ENCODE measurements at regions not wholly inside any gene's neighbourhood (a gene's known extent, or its start where the extent isn't known, plus 50 kb on each side); places are given as distances from the start of the nearest gene placed in this dataset.

- Histone ChIP-seq H4K20me1 (ENCODE audit: insufficient read depth, low read length) (no peaks in the 10 kb centered on the region), H3K79me2 (ENCODE audit: insufficient read depth, low read length) (no peaks in the 10 kb centered on the region), H3K4me1 (ENCODE audit: control insufficient read depth in 1 of 2, insufficient read depth in 2 of 2, low read length in 2 of 2) (no peaks in the 10 kb centered on the region), H3K9me3 (replicated peaks in 1 of 2; ENCODE audit: control insufficient read depth in 1 of 2, insufficient read depth in 1 of 2, low read length in 2 of 2) (no peaks in the 10 kb centered on the region), H2AFZ (ENCODE audit: insufficient read depth, low read depth, low read length, poor library complexity, severe bottlenecking) (no peak overlapping the region), H3K36me3 (replicated peaks in 1 of 2; ENCODE audit: control insufficient read depth in 1 of 2, insufficient read depth in 2 of 2, low read length in 2 of 2) (no peaks in the 10 kb centered on the region), H3K9ac (ENCODE audit: insufficient read depth, low read length, poor library complexity, severe bottlenecking) (no peak overlapping the region), H3K4me3 (replicated peaks in 1 of 3; ENCODE audit: low read depth in 2 of 3, low read length in 3 of 3) (no peak overlapping the region), H3K27me3 (ENCODE audit: control insufficient read depth in 2 of 2, insufficient read depth in 2 of 2, low read length in 2 of 2) (no peaks in the 10 kb centered on the region), H3K27ac (ENCODE audit: low read depth in 1 of 2, low read length in 2 of 2) (no peak overlapping the region), H3K4me2 (replicated peaks; ENCODE audit: extremely low read depth, low read length, poor library complexity, severe bottlenecking) (no peak overlapping the region)
- no peak for TF ChIP-seq CTCF (IDR thresholded peaks at IDR 0.05)
- peak overlapping the region in 1 of 7 donors; percentile 56 for H3K27ac Mint-ChIP-seq
- intact Hi-C loops (cut with micrococcal nuclease): no loop called here
- H3K9me3 Mint-ChIP-seq: no peaks in the 10 kb centered on the region
- H3K36me3 Mint-ChIP-seq: no peaks in the 10 kb centered on the region
- no peak overlapping the region for H3K4me3 Mint-ChIP-seq
- WGBS (ENCODE audit: insufficient coverage): 75% methylated on average over 4 of the region's 10 CpGs
- peaks cover 3% of the 10 kb centered on the region for H3K4me1 Mint-ChIP-seq
- H3K27me3 Mint-ChIP-seq (ENCODE audit: low read depth in 3 of 3): peaks cover 2% of the 10 kb centered on the region in 3 donors
- DNase-seq: no peak
These were observed 113.4 kb upstream of the PKDCC start for GRCh38 chr2:41934329-41934958.

GRCh38 chr2:41935002-41935401, 112.8 kb upstream of the PKDCC start:
- Mint-ChIP-seq H3K9me3 (no peaks in the 10 kb centered on the region), H3K27me3 (ENCODE audit: low read depth in 3 of 3) (peaks cover 2 to 3% (median 2%) of the 10 kb centered on the region in 3 donors), H3K4me1 (peaks cover 3% of the 10 kb centered on the region), H3K36me3 (no peaks in the 10 kb centered on the region), H3K4me3 (no peak overlapping the region), H3K27ac (no peak overlapping the region)
- no peaks in the 10 kb centered on the region for H3K27me3 ChIP-seq (ENCODE audit: control insufficient read depth in 2 of 2, insufficient read depth in 2 of 2, low read length in 2 of 2)
- DNase-seq: no peak
- no peak overlapping the region for H3K4me2 ChIP-seq (replicated peaks; ENCODE audit: extremely low read depth, low read length, poor library complexity, severe bottlenecking)
- intact Hi-C loops (cut with micrococcal nuclease): no loop called here
- no peaks in the 10 kb centered on the region for H4K20me1 ChIP-seq (ENCODE audit: insufficient read depth, low read length)
- H3K9me3 ChIP-seq (replicated peaks in 1 of 2; ENCODE audit: control insufficient read depth in 1 of 2, insufficient read depth in 1 of 2, low read length in 2 of 2): no peaks in the 10 kb centered on the region
- H3K27ac ChIP-seq (ENCODE audit: low read depth in 1 of 2, low read length in 2 of 2): no peak overlapping the region
- no peak overlapping the region for H2AFZ ChIP-seq (ENCODE audit: insufficient read depth, low read depth, low read length, poor library complexity, severe bottlenecking)
- H3K79me2 ChIP-seq (ENCODE audit: insufficient read depth, low read length): no peaks in the 10 kb centered on the region
- WGBS (ENCODE audit: insufficient coverage): no CpG with 5 or more reads among the region's 2 CpGs
- H3K9ac ChIP-seq (ENCODE audit: insufficient read depth, low read length, poor library complexity, severe bottlenecking): no peak overlapping the region
- no peaks in the 10 kb centered on the region for H3K36me3 ChIP-seq (replicated peaks in 1 of 2; ENCODE audit: control insufficient read depth in 1 of 2, insufficient read depth in 2 of 2, low read length in 2 of 2)
- H3K4me3 ChIP-seq (replicated peaks in 1 of 3; ENCODE audit: low read depth in 2 of 3, low read length in 3 of 3): no peak overlapping the region
- TF ChIP-seq CTCF (IDR thresholded peaks at IDR 0.05): no peak
- no peaks in the 10 kb centered on the region for H3K4me1 ChIP-seq (ENCODE audit: control insufficient read depth in 1 of 2, insufficient read depth in 2 of 2, low read length in 2 of 2)
